Tibial nerve (tissue), 4 donors: ENCODE measurements at regions not wholly inside any gene's neighbourhood (a gene's known extent, or its start where the extent isn't known, plus 50 kb on each side); places are given as distances from the start of the nearest gene placed in this dataset.

ENCODE experiments used
- DNase-seq, 2 donors: peaks; one replicate each; pipeline ENCODE4 v3.0.0-alpha.2; 2019; ENCODE audit warnings: low spot score in 2 of 2
- H3K27ac ChIP-seq, 4 donors: fragments of 200-600 bp; sonication (generic) in 3 of 4; one replicate each; pipeline ENCODE4 v1.5.1; 2017 to 2019; ENCODE audit warnings: mild to moderate bottlenecking in 1 of 4
- H3K27me3 ChIP-seq, 2 donors: fragments of 200-600 bp; sonication (generic) in 1 of 2; one replicate each; pipeline versions ENCODE4 v1.5.1 to v1.6.0; 2017 to 2019
- H3K36me3 ChIP-seq, 3 donors: fragments of 200-600 bp; sonication (generic); one replicate each; pipeline ENCODE4 v1.5.1; 2018 to 2019
- H3K4me1 ChIP-seq, 4 donors: fragments of 200-600 bp; sonication (generic) in 3 of 4; one replicate each; pipeline ENCODE4 v1.5.1; 2017 to 2019
- H3K4me3 ChIP-seq, 4 donors: fragments of 200-600 bp; sonication (generic) in 3 of 4; one replicate each; pipeline ENCODE4 v1.5.1; 2017 to 2019; ENCODE audit warnings: mild to moderate bottlenecking in 1 of 4, moderate library complexity in 1 of 4
- H3K9me3 ChIP-seq, 4 donors: fragments of 200-600 bp; sonication (generic) in 3 of 4; one replicate each; pipeline ENCODE4 v1.5.1; 2017 to 2019
- CTCF ChIP-seq, 5 experiments: fragments of 200-600 bp in 3 of 5; fragments of 450-650 bp in 2 of 5; sonication (generic) in 3 of 5; IDR thresholded peaks; one replicate each; pipeline ENCODE4 v1.5.1; 2016 to 2019; ENCODE audit warnings: antibody characterized with exemption in 5 of 5, mild to moderate bottlenecking in 3 of 5, moderate library complexity in 2 of 5
- EP300 ChIP-seq, 2 donors: sonication (generic); formaldehyde crosslinking; IDR thresholded peaks; one replicate each; pipeline ENCODE4 v1.6.1; 2017; ENCODE audit warnings: antibody characterized with exemption in 2 of 2, mild to moderate bottlenecking in 1 of 2
- POLR2A ChIP-seq, 2 donors: fragments of 450-650 bp; IDR thresholded peaks; one replicate each; pipeline ENCODE4 v1.6.1; 2017; ENCODE audit warnings: antibody characterized with exemption in 2 of 2, mild to moderate bottlenecking in 2 of 2, moderate library complexity in 2 of 2
- WGBS, 2 donors: methylation state at CpG; one replicate each; pipeline ENCODE4 v1.1.5; 2018; 5-methylcytosine and 5-hydroxymethylcytosine counted together

- Histone ChIP-seq H3K27ac (no peak overlapping the region), H3K4me1 (no peaks in the 10 kb centered on the region), H3K9me3 (peaks cover 0 to 7% (median 0%) of the 10 kb centered on the region in 4 donors), H3K36me3 (no peaks in the 10 kb centered on the region), H3K27me3 (no peaks in the 10 kb centered on the region), H3K4me3 (no peak overlapping the region)
- DNase-seq = no peak
- TF ChIP-seq CTCF (IDR thresholded peaks at IDR 0.05) (no peak), EP300 (IDR thresholded peaks at IDR 0.05) (no peak), POLR2A (IDR thresholded peaks at IDR 0.05) (no peak)
- WGBS, 2 donors = 56 to 60% methylated on average over 2 of the region's 2 CpGs
These were observed 974.2 kb upstream of the C9orf72 start for GRCh38 chr9:28547527-28547926.

GRCh38 chr9:28563291-28563934 lies 990.1 kb upstream of the C9orf72 start:
- no peaks in the 10 kb centered on the region for H3K9me3 ChIP-seq
- TF ChIP-seq EP300 (IDR thresholded peaks at IDR 0.05) (no peak), POLR2A (IDR thresholded peaks at IDR 0.05) (no peak), CTCF (IDR thresholded peaks at IDR 0.05) (no peak)
- DNase-seq = no peak
- H3K4me3 ChIP-seq = no peak overlapping the region
- WGBS, 2 donors = 25 to 32% methylated on average over 7 of the region's 7 CpGs
- H3K4me1 ChIP-seq = no peaks in the 10 kb centered on the region
- H3K36me3 ChIP-seq = no peaks in the 10 kb centered on the region
- no peak overlapping the region for H3K27ac ChIP-seq
- H3K27me3 ChIP-seq = no peaks in the 10 kb centered on the region

- no peaks in the 10 kb centered on the region for H3K9me3 ChIP-seq
- H3K4me1 ChIP-seq = no peaks in the 10 kb centered on the region
- DNase-seq = no peak
- no peak overlapping the region for H3K4me3 ChIP-seq
- TF ChIP-seq CTCF (IDR thresholded peaks at IDR 0.05) (no peak), POLR2A (IDR thresholded peaks at IDR 0.05) (no peak), EP300 (IDR thresholded peaks at IDR 0.05) (no peak)
- H3K27me3 ChIP-seq = no peaks in the 10 kb centered on the region
- 91% methylated on average over 1 of the region's 1 CpG for WGBS, 2 donors
- H3K36me3 ChIP-seq = no peaks in the 10 kb centered on the region
- H3K27ac ChIP-seq = no peak overlapping the region
These were observed 1010.6 kb upstream of the C9orf72 start for GRCh38 chr9:28583832-28584231.

GRCh38 chr9:28584542-28584941 lies 1011.3 kb upstream of the C9orf72 start:
- TF ChIP-seq CTCF (IDR thresholded peaks at IDR 0.05) (no peak), POLR2A (IDR thresholded peaks at IDR 0.05) (no peak), EP300 (IDR thresholded peaks at IDR 0.05) (no peak)
- WGBS, 2 donors = 72% methylated on average over 2 of the region's 2 CpGs

GRCh38 chr9:28587052-28587451 lies 1013.8 kb upstream of the C9orf72 start:
- WGBS, 2 donors = 95 to 100% methylated on average over 1 of the region's 1 CpG
- no peak for TF ChIP-seq EP300 (IDR thresholded peaks at IDR 0.05)
- no peak for TF ChIP-seq POLR2A (IDR thresholded peaks at IDR 0.05)
- no peak for TF ChIP-seq CTCF (IDR thresholded peaks at IDR 0.05)

More at GRCh38 chr9:28584542-28584941, 1011.3 kb upstream of the C9orf72 start:
- no peak overlapping the region for H3K27ac ChIP-seq
- H3K4me3 ChIP-seq = no peak overlapping the region
- no peaks in the 10 kb centered on the region for H3K4me1 ChIP-seq
- H3K27me3 ChIP-seq = no peaks in the 10 kb centered on the region
- no peaks in the 10 kb centered on the region for H3K9me3 ChIP-seq
- no peaks in the 10 kb centered on the region for H3K36me3 ChIP-seq
- no peak for DNase-seq

More at GRCh38 chr9:28587052-28587451, 1013.8 kb upstream of the C9orf72 start:
- Histone ChIP-seq H3K27me3 (no peaks in the 10 kb centered on the region), H3K4me3 (no peak overlapping the region), H3K9me3 (no peaks in the 10 kb centered on the region), H3K4me1 (no peaks in the 10 kb centered on the region), H3K27ac (no peak overlapping the region), H3K36me3 (no peaks in the 10 kb centered on the region)
- DNase-seq = no peak
